ENCODE measurements at regions not wholly inside any gene's neighbourhood (a gene's known extent, or its start where the extent isn't known, plus 50 kb on each side); places are given as distances from the start of the nearest gene placed in this dataset.

DNA sequence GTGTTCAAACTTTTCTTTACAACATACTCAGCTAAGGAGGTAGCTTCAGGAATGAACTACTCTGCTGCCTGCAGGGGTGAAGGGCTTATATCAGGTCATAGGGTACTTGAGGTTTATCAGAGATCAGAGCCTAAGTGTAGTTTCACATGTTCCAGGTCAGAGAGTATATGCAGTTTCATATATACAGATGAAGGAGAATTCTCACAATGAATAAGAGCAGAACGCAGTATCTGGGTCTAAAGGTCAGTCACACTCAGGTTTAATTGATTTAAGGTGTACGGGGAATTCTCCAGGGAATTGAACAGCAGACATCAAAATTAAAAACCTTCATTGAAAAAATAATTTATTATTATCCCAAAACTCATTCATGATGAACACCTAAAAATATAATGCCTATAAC is 700.6 kb downstream of the TECRL start:
- no peak for TF ChIP-seq CTCF (IDR thresholded peaks at IDR 0.05)
- TF ChIP-seq POLR2A (IDR thresholded peaks at IDR 0.05), result no peak
- no peak for TF ChIP-seq EP300 (IDR thresholded peaks at IDR 0.05)

Data from ovary (tissue), 3 donors.